ENCODE measurements at regions not wholly inside any gene's neighbourhood (a gene's known extent, or its start where the extent isn't known, plus 50 kb on each side); places are given as distances from the start of the nearest gene placed in this dataset.

- DNase-seq (ENCODE audit: low spot score): no peak
These were observed 264.0 kb upstream of the PITX2 start for GRCh38 chr4:110886856-110887255.

GRCh38 chr4:110897784-110898183 lies 274.9 kb upstream of the PITX2 start:
- DNase-seq (ENCODE audit: low spot score): no peak

DNA sequence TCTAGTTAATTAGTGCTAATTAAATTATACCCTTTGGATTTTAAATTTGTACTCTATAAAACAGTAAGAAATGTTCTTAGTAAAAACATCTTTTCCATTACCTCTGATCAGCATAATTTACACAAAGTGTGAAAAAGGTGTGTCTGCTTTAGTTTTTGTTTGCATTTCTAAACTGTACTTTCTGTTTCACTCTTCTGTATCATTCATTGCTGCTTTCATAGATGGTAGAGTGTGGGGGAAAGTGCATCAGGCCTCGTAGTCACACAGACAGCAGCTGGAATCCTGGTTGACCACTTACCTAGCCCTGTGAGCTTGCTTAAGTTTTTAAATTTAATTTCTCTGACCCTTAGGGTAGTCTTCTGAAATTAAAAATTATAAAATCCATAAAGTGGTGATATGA lies 275.4 kb upstream of the PITX2 start:
- DNase-seq (ENCODE audit: low spot score): no peak

DNA sequence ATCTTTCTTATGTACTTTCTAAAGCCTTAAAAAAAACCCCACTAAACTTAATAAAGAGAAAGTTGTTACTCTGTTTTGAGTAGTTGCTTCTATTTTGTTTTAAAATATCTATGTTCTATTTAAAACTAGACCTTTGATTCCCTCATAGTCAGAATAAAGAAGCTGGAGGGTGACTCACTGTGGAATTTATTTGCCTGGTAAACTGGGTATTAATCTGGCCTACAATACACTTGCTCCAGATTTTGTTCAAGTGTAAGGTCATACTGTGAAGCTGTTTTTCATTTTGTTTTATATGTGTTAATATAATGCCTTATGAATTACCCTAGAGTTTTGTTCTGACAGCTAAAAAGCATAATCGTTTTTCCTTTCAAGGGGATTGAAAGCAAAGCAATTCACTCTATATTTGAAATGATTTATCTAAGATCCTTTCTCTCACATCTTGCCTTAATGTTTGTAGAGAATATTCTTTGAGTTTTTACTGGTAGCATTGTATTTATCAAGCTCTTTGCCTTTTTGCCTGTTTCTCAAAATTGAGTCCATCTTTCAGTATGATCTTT lies 277.4 kb upstream of the PITX2 start:
- no peak for DNase-seq (ENCODE audit: low spot score)

DNA sequence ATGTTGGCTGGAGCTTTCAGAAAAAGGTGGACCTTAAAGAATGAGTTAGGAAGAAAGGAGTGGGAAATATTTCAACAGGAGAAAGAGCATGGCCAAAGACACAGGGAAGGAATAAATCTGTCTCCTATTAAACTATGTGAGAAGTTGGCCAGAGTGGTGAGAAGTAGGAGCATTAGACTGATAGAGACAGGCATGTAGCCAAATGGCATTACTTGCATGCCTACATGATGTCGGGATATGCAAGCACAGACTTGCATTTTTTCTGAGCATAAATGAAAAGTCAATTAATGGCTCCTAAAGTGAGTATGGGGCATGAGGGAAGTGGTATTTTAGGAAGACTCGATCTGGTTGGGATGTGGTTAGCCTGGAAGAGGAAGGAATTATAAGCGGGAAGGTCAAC lies 279.6 kb upstream of the PITX2 start:
- no peak for DNase-seq (ENCODE audit: low spot score)

DNA sequence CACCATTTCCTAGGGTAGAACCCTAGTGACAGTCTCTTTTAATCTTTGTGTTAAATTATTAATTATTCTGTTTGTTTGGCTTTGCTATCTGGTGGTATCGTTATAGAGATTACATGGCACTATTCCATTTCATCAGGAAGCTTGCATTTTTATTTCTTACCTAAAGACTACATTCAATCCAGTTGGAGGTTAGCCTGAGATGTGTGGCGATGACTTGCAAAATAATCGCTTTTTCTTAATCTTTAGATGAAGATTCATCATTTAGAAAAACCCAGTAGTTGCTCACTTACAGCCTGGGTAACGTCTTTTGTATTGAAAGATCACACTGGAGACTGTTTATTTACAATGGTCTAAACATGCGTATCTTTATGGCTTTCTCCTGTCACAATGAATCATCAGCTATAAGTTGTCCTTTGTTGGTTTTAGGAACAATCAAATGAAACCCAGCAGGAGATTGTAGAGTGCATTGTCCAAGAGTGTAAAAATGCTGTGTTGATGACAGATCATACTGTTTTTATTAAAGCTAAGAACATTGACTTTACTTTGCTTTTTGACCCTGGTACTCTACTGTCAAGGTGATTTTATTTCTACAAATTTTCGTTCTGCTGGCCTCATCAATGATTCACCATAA lies 281.7 kb upstream of the PITX2 start:
- DNase-seq (ENCODE audit: low spot score): no peak

- DNase-seq (ENCODE audit: low spot score): no peak
These were observed 282.5 kb upstream of the PITX2 start for GRCh38 chr4:110905367-110905766.

DNA sequence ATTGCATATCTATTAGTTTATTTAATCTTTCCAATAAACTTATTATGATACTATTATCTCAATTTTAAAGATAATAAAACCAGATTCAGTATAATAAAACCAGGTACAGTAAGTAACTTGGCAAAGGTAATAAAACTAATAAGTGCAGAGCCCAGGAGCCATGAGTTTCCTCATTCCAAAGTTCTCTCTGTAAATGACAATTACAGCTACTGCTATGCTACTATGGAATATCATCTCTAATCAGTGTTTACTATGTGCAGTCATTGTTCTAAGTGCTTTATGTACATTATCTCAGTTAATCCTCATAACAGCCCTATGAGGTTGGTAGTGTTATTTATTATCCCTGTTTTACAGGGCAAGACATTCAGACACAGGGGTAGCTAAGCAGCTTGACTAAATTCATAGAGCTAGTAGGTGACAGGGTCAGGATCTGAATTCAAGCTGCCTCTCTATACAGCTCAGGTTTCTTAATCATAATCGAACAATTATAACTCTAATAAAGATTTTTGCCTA lies 285.0 kb upstream of the PITX2 start:
- DNase-seq (ENCODE audit: low spot score): no peak

GRCh38 chr4:110914791-110915190 lies 291.9 kb upstream of the PITX2 start:
- no peak for DNase-seq (ENCODE audit: low spot score)

GRCh38 chr4:110915301-110915700 lies 292.4 kb upstream of the PITX2 start:
- DNase-seq (ENCODE audit: low spot score): no peak

DNA sequence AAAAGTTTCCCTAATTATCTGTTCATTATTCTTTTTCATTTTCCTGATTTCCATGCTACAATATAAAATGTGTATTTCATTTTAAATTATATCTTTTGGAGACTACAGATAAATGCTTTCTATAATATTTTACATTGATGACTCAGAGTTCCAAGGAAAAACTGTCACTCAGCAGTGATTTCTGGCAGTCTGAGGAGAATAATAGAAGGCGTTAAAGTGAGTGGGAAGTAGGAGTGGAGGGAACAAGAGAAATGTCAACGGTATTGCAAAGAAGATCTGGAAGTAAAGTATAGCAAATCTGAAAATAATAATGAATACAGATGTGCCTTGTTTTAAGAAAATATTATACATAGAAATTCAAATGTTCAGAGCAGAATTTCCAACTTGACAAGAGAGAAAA lies 293.6 kb upstream of the PITX2 start:
- no peak for DNase-seq (ENCODE audit: low spot score)

DNA sequence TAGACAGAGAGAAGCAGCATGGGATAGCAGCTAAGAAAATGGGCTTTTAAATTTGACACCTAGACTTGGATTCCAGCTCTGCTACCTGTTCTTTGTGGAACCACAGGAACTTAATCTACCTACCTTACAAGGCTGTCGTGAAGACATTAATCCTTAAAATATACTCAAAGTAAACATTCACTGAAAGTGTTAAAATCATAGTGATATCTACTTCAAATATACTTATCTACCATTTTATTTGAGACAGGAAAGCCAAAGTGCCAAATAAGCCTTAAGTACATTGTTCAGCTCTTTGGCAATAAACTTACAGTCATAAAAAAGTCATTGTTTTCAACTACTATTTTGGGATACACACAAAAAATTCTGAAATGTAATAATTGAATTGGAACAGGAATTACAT lies 295.0 kb upstream of the PITX2 start:
- DNase-seq (ENCODE audit: low spot score): no peak

DNA sequence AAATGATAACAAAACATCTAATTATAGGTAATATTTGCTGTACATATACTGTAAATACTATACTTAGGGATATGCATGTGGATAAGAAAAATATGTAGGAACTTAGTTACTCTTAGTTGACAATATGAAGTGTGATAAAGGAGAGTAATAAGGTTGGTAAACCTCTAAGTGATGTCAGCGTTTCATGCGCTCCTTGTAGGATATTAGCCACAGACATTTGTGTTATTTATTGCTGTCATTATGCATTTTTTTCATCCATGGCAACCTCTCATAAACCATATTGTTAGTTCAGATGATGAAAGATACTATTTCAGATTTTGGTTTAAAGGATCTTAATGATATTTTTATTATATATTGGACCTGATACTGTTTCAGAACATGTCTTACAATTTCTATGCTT lies 298.1 kb upstream of the PITX2 start:
- no peak for DNase-seq (ENCODE audit: low spot score)

DNA sequence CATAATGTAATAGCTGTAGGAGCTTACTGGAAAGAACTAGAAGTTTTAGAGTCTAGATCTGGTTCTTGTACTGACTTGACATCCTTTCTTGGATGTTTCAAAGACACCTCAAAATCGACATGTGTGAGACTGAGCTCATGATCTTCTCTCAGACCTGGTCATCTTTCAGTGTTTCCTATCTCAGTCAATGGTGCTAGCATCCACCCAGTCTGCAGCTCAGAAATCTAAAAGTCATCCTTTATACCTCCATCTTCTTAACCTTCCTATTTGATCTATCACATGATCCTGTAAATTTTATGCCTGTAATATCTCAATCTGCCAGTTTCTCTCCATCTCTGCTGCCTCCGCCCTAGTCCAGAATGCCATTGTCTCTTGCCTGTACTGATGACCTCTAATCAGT lies 301.9 kb upstream of the PITX2 start:
- no peak for DNase-seq (ENCODE audit: low spot score)

DNA sequence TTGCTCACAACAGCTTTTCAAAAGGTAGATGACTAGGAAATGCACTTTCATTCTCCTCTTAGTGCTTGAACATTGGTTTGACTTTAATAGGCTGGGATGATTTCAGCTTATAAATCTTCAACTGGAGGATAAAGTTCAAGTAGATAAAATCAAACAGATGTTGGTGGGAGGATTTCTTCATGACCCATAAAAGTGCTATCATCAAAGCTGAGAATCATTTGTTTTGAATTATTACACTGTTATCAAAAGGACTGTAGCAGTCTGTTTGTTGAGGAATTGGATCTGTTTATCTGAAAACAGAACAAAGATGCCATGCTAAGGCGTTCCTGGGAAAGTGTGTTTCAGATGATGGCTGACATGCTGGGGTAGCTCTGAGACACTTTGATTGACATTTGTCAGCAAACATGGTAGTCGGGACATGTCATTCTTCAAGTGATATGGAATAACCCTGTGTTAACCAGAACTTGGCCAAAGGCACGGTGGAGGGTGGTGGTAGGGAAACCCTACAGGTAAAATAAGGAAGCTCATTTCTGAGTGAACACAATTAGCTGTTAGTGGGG lies 304.0 kb upstream of the PITX2 start:
- no peak for DNase-seq (ENCODE audit: low spot score)

GRCh38 chr4:110933341-110933740 lies 310.5 kb upstream of the PITX2 start:
- DNase-seq (ENCODE audit: low spot score): no peak

- DNase-seq (ENCODE audit: low spot score): no peak
These were observed 321.6 kb upstream of the PITX2 start for GRCh38 chr4:110944501-110944900.

DNA sequence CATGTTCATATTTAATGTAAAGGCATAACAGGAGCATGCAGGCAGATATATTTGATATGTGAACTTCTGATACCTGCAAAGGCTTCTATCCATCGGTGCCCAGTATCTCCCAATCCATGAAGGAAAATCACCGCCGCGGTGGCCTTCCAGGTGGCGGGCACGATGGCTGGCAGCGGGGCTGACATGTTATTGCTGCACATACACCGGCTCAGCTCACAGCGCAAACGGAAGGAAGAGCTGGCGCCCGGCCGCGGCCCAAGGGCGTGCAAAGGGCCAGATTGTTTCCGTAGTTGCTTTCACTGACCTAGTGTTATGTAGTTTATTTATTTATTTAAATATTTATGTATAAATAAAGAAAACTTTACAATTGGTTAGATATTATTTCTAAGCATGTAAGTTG lies 322.7 kb upstream of the PITX2 start:
- no peak for DNase-seq (ENCODE audit: low spot score)

- DNase-seq (ENCODE audit: low spot score): no peak
These were observed 326.7 kb upstream of the PITX2 start for GRCh38 chr4:110949542-110949941.

DNA sequence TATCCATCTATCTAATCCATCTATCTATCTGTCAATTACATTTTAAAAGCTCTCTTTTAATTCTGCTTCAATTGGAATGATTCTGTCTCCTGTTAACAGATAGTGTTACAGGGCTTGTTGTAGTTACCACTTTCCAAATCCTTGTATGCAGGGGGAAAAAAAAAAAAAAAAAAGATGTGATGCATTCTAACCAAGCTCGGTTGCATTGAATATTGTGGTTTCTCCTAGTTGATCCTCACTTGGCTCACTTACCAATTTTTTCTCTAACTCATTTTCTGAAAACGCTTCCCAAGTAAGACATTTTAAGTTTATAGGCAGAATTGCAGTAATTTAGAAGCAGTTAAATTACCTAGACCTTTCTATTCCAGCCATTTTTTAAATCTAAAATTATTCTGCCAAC lies 327.9 kb upstream of the PITX2 start:
- no peak for DNase-seq (ENCODE audit: low spot score)

- DNase-seq (ENCODE audit: low spot score): no peak
These were observed 330.3 kb upstream of the PITX2 start for GRCh38 chr4:110953191-110953590.

DNA sequence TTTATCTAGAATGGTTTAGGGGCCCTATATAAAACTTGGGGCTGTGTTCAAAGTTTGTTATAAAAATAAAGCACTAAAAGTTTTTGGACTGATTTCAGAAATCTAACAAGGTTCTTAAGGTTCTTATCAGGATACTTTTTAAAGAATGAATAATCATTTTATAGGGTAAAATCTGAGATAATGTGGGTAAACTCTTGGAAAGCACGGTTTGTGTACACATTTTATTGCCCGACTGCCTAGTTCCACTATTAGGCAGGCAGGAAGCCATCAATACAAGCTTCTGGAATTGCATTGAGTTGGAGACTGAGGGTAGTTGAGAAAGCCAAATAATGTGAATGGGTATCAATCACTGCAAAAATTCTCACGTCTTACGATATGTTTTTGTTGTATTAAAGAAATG lies 331.0 kb upstream of the PITX2 start:
- DNase-seq (ENCODE audit: low spot score): no peak

DNA sequence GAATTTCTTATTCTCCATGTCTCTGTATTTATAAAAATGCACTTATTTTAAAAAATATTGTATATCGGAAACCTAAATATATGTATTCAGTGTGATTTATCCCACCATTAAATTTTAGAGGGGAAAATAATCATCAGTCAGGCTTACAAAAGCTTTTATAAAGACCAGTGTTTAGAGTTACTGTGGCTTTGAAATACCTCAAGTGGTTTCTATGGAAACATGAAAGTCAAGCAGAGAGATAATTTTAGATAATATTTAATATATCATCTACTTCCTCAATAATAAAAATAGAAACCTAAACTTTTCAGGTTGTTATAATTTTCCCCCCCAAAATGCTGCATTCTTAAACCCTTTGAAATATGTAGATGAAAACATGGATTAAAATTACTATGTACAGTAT lies 332.9 kb upstream of the PITX2 start:
- DNase-seq (ENCODE audit: low spot score): no peak
